ENCODE measurements at regions not wholly inside any gene's neighbourhood (a gene's known extent, or its start where the extent isn't known, plus 50 kb on each side); places are given as distances from the start of the nearest gene placed in this dataset.

GRCh38 chr19:28815257-28815656 is 397.7 kb downstream of the UQCRFS1 start:
- Histone ChIP-seq H3K4me3 (no peak overlapping the region), H3K27me3 (no peaks in the 10 kb centered on the region), H3K27ac (no peak overlapping the region), H3K36me3 (no peaks in the 10 kb centered on the region), H3K4me1 (no peaks in the 10 kb centered on the region), H3K9me3 (no peaks in the 10 kb centered on the region)
- intact Hi-C loops (cut with DNase I) = no loop called here
- no peak for DNase-seq
- no peak for ATAC-seq
- no peak for TF ChIP-seq POLR2A (IDR thresholded peaks at IDR 0.05)
- no peak for TF ChIP-seq CTCF (IDR thresholded peaks at IDR 0.05)
- WGBS, 4 donors = 48 to 92% (median 80%) methylated on average over 2 of the region's 2 CpGs

DNA sequence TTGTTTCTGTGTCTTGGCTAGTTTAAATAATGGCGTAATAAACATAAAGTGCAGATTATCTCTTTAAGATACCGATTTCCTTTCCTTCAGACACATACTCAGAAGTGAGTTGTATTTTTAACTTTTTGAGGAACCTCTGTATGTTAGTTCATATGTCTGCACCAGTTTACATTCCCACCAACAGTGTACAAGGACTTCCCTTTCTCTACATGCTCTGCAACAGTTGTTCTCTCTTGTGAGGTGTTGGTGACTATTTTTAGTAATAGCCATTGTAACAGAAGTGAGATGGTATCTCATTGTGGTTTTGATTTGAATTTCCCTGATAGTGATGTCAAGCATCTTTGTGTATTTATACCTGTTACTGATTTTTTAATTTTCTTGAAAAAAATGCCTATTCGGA is 418.6 kb downstream of the UQCRFS1 start:
- Histone ChIP-seq H3K9me3 (peaks cover 0 to 5% (median 0%) of the 10 kb centered on the region in 12 donors), H3K27ac (peak overlapping the region in 3 of 12 donors; percentile 18 to 69 (median 53)), H3K4me1 (peaks cover 0 to 10% (median 0%) of the 10 kb centered on the region in 12 donors), H3K36me3 (no peaks in the 10 kb centered on the region), H3K4me3 (peak overlapping the region in 11 of 12 donors; percentile 26 to 79 (median 54)), H3K27me3 (peaks cover 0 to 31% (median 6%) of the 10 kb centered on the region in 9 donors)
- no peak for TF ChIP-seq CTCF (IDR thresholded peaks at IDR 0.05)
- TF ChIP-seq POLR2A (IDR thresholded peaks at IDR 0.05) = no peak
- ATAC-seq (peak in 2 of 4 donors; percentile 32 to 50), DNase-seq (no peak)
- 47 to 62% (median 58%) methylated on average over 3 of the region's 3 CpGs for WGBS, 4 donors
- intact Hi-C loops (cut with DNase I) = loop anchor here in 1 of 10 donors (5.0 kb wide), 1 partner anchor 68 kb away; no protein-coding TSS in a partner anchor

DNA sequence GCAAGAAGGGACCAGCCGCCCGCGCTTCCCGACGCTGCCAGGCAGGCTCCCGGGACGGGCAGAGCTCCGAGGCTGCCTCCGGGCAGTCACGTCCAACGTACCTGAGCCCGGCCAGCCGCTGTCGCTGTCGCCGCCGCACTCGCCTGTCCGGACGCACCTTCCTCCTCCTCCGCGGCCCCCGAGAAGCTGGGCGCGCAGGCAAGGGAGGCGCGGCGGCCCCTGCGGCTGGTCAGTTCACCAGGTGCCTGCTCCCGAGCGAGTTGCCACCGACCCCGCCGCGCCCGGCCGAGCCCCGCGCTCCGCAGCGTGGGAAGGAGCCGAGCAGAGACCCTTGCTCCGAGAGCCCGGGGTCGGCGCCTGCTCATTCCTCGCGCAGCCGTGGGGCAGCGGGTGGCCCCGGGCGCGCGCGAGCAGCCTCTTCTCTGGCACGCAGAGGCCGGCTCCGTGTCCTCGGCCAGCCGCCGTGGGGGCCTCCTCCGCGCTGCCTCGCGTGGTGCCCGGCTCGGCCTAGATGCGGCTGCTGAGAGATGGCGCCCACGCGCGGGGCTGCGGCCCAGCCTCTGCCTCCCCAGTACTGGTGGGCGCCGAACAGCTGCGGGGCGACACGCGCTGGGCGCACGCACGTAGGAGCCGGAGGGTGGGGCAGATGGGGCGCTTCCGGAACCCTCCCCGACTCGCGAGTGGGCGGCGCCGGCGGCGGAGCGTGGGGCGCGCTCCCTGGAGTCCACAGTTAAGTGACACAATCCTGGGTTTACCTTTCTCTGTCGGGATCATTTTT is 419.4 kb downstream of the UQCRFS1 start:
- H3K4me3 ChIP-seq = peak overlapping the region; percentile 26 to 79 (median 54)
- WGBS, 4 donors = 1 to 4% (median 2%) methylated on average over 31 to 97 of the region's 97 CpGs
- intact Hi-C loops (cut with DNase I) = loop anchor here in 1 of 10 donors (5.0 kb wide), 1 partner anchor 69 kb away; no protein-coding TSS in a partner anchor
- peak in 3 of 4 donors; percentile 73 to 92 (median 73) for ATAC-seq
- H3K4me1 ChIP-seq = peaks cover 0 to 10% (median 0%) of the 10 kb centered on the region in 12 donors
- peaks cover 0 to 29% (median 6%) of the 10 kb centered on the region in 9 donors for H3K27me3 ChIP-seq
- no peaks in the 10 kb centered on the region for H3K36me3 ChIP-seq
- TF ChIP-seq POLR2A (IDR thresholded peaks at IDR 0.05) (no peak), CTCF (IDR thresholded peaks at IDR 0.05) (no peak)
- H3K27ac ChIP-seq = peak overlapping the region in 5 of 12 donors; percentile 17 to 69 (median 53)
- H3K9me3 ChIP-seq = peaks cover 0 to 5% (median 0%) of the 10 kb centered on the region in 12 donors
- peak in 3 of 5 donors; percentile 18 to 34 (median 26) for DNase-seq

- Histone ChIP-seq H3K9me3 (peaks cover 0 to 32% (median 22%) of the 10 kb centered on the region in 12 donors), H3K36me3 (no peaks in the 10 kb centered on the region), H3K27ac (no peak overlapping the region), H3K27me3 (no peaks in the 10 kb centered on the region), H3K4me1 (no peaks in the 10 kb centered on the region), H3K4me3 (no peak overlapping the region)
- DNase-seq (no peak), ATAC-seq (no peak)
- intact Hi-C loops (cut with DNase I) = no loop called here
- 28 to 49% (median 32%) methylated on average over 3 of the region's 3 CpGs for WGBS, 4 donors
- TF ChIP-seq CTCF (IDR thresholded peaks at IDR 0.05) = no peak
- TF ChIP-seq POLR2A (IDR thresholded peaks at IDR 0.05) = no peak
Measured at GRCh38 chr19:28785971-28786370, 427.0 kb downstream of the UQCRFS1 start.

Measured in heart left ventricle (tissue), 16 donors.